ENCODE measurements at regions not wholly inside any gene's neighbourhood (a gene's known extent, or its start where the extent isn't known, plus 50 kb on each side); places are given as distances from the start of the nearest gene placed in this dataset.

GRCh38 chr10:24784923-24785322, 61.2 kb upstream of the ARHGAP21 start:
- TF ChIP-seq CTCF (IDR thresholded peaks at IDR 0.05; ENCODE audit: low read depth, low read length) = no peak
- DNase-seq = no peak
- Histone ChIP-seq H3K36me3 (no peaks in the 10 kb centered on the region), H3K27ac (no peak overlapping the region), H3K4me3 (ENCODE audit: low read depth, low read length) (no peak overlapping the region), H3K27me3 (ENCODE audit: insufficient read depth, low read depth, severe bottlenecking) (no peaks in the 10 kb centered on the region), H3K9me3 (ENCODE audit: severe bottlenecking) (no peaks in the 10 kb centered on the region)

- H3K27ac ChIP-seq = no peak overlapping the region
- no peak for DNase-seq
- H3K36me3 ChIP-seq = no peaks in the 10 kb centered on the region
Observed at GRCh38 chr10:24784061-24784460, 60.4 kb upstream of the ARHGAP21 start.

GRCh38 chr10:24783504-24783903, 59.8 kb upstream of the ARHGAP21 start:
- no peak for DNase-seq
- Histone ChIP-seq H3K27ac (no peak overlapping the region), H3K36me3 (no peaks in the 10 kb centered on the region), H3K9me3 (ENCODE audit: severe bottlenecking) (no peaks in the 10 kb centered on the region), H3K4me3 (ENCODE audit: low read depth, low read length) (no peak overlapping the region), H3K27me3 (ENCODE audit: insufficient read depth, low read depth, severe bottlenecking) (no peaks in the 10 kb centered on the region)
- no peak for TF ChIP-seq CTCF (IDR thresholded peaks at IDR 0.05; ENCODE audit: low read depth, low read length)

More at GRCh38 chr10:24784061-24784460, 60.4 kb upstream of the ARHGAP21 start:
- no peaks in the 10 kb centered on the region for H3K27me3 ChIP-seq (ENCODE audit: insufficient read depth, low read depth, severe bottlenecking)
- H3K9me3 ChIP-seq (ENCODE audit: severe bottlenecking) = no peaks in the 10 kb centered on the region
- H3K4me3 ChIP-seq (ENCODE audit: low read depth, low read length) = no peak overlapping the region
- no peak for TF ChIP-seq CTCF (IDR thresholded peaks at IDR 0.05; ENCODE audit: low read depth, low read length)

- no peak overlapping the region for H3K27ac ChIP-seq
Observed at GRCh38 chr10:24779737-24780136, 56.0 kb upstream of the ARHGAP21 start.

GRCh38 chr10:24778298-24778697, 54.6 kb upstream of the ARHGAP21 start:
- Histone ChIP-seq H3K27me3 (ENCODE audit: insufficient read depth, low read depth, severe bottlenecking) (no peaks in the 10 kb centered on the region), H3K9me3 (ENCODE audit: severe bottlenecking) (no peaks in the 10 kb centered on the region), H3K36me3 (no peaks in the 10 kb centered on the region), H3K27ac (no peak overlapping the region), H3K4me3 (ENCODE audit: low read depth, low read length) (no peak overlapping the region)
- TF ChIP-seq CTCF (IDR thresholded peaks at IDR 0.05; ENCODE audit: low read depth, low read length) = no peak
- no peak for DNase-seq

More at GRCh38 chr10:24779737-24780136, 56.0 kb upstream of the ARHGAP21 start:
- Histone ChIP-seq H3K27me3 (ENCODE audit: insufficient read depth, low read depth, severe bottlenecking) (no peaks in the 10 kb centered on the region), H3K36me3 (no peaks in the 10 kb centered on the region), H3K4me3 (ENCODE audit: low read depth, low read length) (no peak overlapping the region), H3K9me3 (ENCODE audit: severe bottlenecking) (no peaks in the 10 kb centered on the region)
- DNase-seq = no peak
- TF ChIP-seq CTCF (IDR thresholded peaks at IDR 0.05; ENCODE audit: low read depth, low read length) = no peak

- TF ChIP-seq CTCF (IDR thresholded peaks at IDR 0.05; ENCODE audit: low read depth, low read length) = no peak
- Histone ChIP-seq H3K27ac (no peak overlapping the region), H3K27me3 (ENCODE audit: insufficient read depth, low read depth, severe bottlenecking) (no peaks in the 10 kb centered on the region), H3K4me3 (ENCODE audit: low read depth, low read length) (no peak overlapping the region), H3K36me3 (no peaks in the 10 kb centered on the region), H3K9me3 (ENCODE audit: severe bottlenecking) (no peaks in the 10 kb centered on the region)
- DNase-seq = no peak
Observed at GRCh38 chr10:24777196-24777595, 53.5 kb upstream of the ARHGAP21 start.

Data from WERI-Rb-1 (cell line).